SHP77 treated with DMSO at 0.1 percent for 48 hours (cell line): ENCODE measurements at regions not wholly inside any gene's neighbourhood (a gene's known extent, or its start where the extent isn't known, plus 50 kb on each side); places are given as distances from the start of the nearest gene placed in this dataset.
"Not testable (repeated sequence)": the region's sequence is repeated elsewhere in the genome, so short reads cannot be mapped to it uniquely, and the experiment has no call there.

Experiments used
- DNase-seq: peaks from one replicate; lab custom pipeline; 2025; lab: John Stamatoyannopoulos, UW

GRCh38 chr14:57150449-57150848 is 118.3 kb downstream of the EXOC5 start:
- DNase-seq: no peak

GRCh38 chr14:57139173-57139572 is 129.5 kb downstream of the EXOC5 start:
- DNase-seq: no peak

GRCh38 chr14:57136669-57137328 is 131.9 kb downstream of the EXOC5 start:
- DNase-seq: peak; percentile 7

- not testable (repeated sequence) for DNase-seq
Observed at GRCh38 chr14:57127809-57128208, 140.9 kb downstream of the EXOC5 start.

- no peak for DNase-seq
Observed at GRCh38 chr14:57122129-57122528, 146.6 kb downstream of the EXOC5 start.

- DNase-seq: not testable (repeated sequence)
Observed at GRCh38 chr14:57112072-57112807, 156.5 kb downstream of the EXOC5 start.

- DNase-seq: not testable (repeated sequence)
Observed at GRCh38 chr14:57110411-57110810, 158.3 kb downstream of the EXOC5 start.

GRCh38 chr14:57091030-57091608 is 177.6 kb downstream of the EXOC5 start:
- no peak for DNase-seq

- no peak for DNase-seq
Observed at GRCh38 chr14:57089901-57090300, 178.8 kb downstream of the EXOC5 start.

- no peak for DNase-seq
Observed at GRCh38 chr14:57087841-57088240, 180.9 kb downstream of the EXOC5 start.

- no peak for DNase-seq
Observed at GRCh38 chr14:57086271-57087162, 182.2 kb downstream of the EXOC5 start.

GRCh38 chr14:57085801-57086200 is 182.9 kb downstream of the EXOC5 start:
- peak; percentile 28 for DNase-seq

GRCh38 chr14:57085043-57085442 is 183.7 kb downstream of the EXOC5 start:
- DNase-seq: no peak

GRCh38 chr14:57080691-57081090 is 188.0 kb downstream of the EXOC5 start:
- DNase-seq: no peak

GRCh38 chr14:57078054-57078453 is 190.7 kb downstream of the EXOC5 start:
- DNase-seq: no peak

- no peak for DNase-seq
Observed at GRCh38 chr14:57073986-57074385, 194.7 kb downstream of the EXOC5 start.

GRCh38 chr14:57071639-57072038 is 197.1 kb downstream of the EXOC5 start:
- no peak for DNase-seq

GRCh38 chr14:57069702-57070101 is 199.0 kb downstream of the EXOC5 start:
- no peak for DNase-seq

- DNase-seq: no peak
Observed at GRCh38 chr14:57068511-57068910, 200.2 kb downstream of the EXOC5 start.

GRCh38 chr14:57066887-57067513 is 201.7 kb downstream of the EXOC5 start:
- peak; percentile 46 for DNase-seq

- DNase-seq: no peak
Observed at GRCh38 chr14:57066463-57066862, 202.2 kb downstream of the EXOC5 start.
